ENCODE measurements at regions not wholly inside any gene's neighbourhood (a gene's known extent, or its start where the extent isn't known, plus 50 kb on each side); places are given as distances from the start of the nearest gene placed in this dataset.

DNA sequence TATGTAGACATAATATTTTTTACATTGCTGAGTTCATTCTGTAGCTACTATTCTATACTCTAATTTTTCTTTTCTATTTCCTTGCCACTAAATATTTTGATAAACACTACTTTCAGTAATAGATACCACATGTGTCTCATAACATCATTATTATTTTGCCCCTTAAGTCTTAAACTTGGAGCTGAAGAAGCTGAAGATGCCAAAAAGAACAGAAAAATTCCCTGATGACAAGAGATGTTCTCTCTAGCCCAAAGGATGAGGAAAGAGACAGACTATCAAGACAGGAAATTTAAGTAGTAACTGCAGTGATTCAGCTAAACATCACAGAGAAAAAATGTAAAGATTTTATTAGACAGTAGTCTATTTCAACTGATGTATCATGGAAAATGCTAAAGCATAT, 322.0 kb upstream of the KLHL1 start:
- in situ Hi-C loops (cut with MboI; ENCODE audit: low sequenced_read_pairs): no loop called here

DNA sequence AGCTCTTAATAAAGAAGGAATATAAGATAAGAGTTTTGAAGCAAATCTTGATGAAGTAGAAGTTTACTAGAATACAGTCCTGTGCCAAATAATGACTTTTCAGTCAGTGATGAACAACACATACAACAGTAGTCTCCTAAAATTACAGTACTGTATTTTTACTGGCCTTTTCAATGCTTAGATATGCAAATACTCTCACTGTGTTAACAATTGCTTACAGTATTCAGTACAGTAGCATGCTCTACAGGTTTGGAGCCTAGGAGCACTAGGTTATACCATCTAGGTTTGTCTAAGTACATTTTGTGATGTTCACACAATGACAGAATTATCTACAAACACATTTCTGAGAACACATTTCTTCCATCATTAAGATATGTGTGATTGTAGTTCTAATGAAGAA, 316.7 kb upstream of the KLHL1 start:
- in situ Hi-C loops (cut with MboI; ENCODE audit: low sequenced_read_pairs): no loop called here

DNA sequence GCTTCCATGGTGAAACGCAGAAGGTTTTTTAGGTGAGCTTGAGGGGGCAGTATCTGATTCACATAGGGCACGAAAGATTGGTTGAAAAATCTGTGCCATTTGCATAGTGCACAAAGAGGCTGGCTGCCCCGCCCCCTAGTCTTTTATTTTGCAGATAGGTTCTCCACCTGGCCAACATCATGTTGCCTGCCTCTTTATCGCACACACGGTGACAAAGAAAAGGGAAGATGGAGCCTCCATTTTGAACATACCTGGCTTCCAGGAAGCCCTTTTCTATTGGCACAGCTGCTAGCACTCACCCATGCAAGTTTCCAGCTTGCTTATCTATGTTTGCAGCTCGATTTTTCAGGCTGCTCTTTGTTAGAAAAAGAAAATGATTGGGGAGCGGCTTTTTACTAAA, 316.2 kb upstream of the KLHL1 start:
- in situ Hi-C loops (cut with MboI; ENCODE audit: low sequenced_read_pairs): no loop called here

- in situ Hi-C loops (cut with MboI; ENCODE audit: low sequenced_read_pairs): no loop called here
These were observed 306.9 kb upstream of the KLHL1 start for GRCh38 chr13:70415136-70415535.

- in situ Hi-C loops (cut with MboI; ENCODE audit: low sequenced_read_pairs): no loop called here
These were observed 300.6 kb upstream of the KLHL1 start for GRCh38 chr13:70408865-70409264.

DNA sequence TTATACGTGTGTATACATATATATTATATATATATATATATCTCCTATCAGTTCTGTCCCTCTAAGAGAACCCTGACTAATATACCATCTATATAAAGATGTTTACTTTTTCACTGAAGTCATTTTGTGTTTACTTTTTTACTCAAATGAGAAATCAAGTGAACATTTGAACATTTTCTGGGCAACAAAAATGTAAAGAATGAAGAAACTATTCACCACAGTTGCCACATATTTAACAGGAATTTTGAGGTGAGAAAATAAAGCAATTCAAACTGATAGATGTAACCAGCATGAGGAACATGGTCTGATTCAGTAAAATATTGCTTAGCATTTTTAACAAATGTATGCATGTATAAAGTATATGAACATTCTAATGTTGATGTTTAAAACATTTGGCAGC, 299.2 kb upstream of the KLHL1 start:
- in situ Hi-C loops (cut with MboI; ENCODE audit: low sequenced_read_pairs): no loop called here

GRCh38 chr13:70405266-70405665, 297.0 kb upstream of the KLHL1 start:
- in situ Hi-C loops (cut with MboI; ENCODE audit: low sequenced_read_pairs): no loop called here

GRCh38 chr13:70394031-70394548, 285.8 kb upstream of the KLHL1 start:
- in situ Hi-C loops (cut with MboI; ENCODE audit: low sequenced_read_pairs): no loop called here

DNA sequence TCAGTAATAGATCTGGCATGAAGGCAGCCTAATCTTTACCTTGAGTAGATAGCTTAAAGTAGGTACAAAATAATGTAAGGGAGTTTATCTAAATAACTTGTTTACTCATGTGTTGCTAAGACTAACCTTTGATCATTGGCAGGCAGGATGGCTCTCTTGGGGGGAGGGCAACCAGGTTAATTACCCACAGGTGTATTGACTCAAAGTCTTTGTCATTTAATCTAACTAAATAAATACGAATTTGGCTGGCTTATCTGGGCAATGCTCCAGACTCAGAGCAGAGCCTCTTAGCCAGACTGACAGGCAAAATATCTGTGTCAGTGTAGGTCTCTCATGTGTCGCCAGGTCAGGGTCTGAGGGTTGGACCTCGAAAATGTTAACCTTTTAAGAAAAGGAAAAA, 283.4 kb upstream of the KLHL1 start:
- in situ Hi-C loops (cut with MboI; ENCODE audit: low sequenced_read_pairs): no loop called here

GRCh38 chr13:70390968-70391367, 282.7 kb upstream of the KLHL1 start:
- in situ Hi-C loops (cut with MboI; ENCODE audit: low sequenced_read_pairs): no loop called here

DNA sequence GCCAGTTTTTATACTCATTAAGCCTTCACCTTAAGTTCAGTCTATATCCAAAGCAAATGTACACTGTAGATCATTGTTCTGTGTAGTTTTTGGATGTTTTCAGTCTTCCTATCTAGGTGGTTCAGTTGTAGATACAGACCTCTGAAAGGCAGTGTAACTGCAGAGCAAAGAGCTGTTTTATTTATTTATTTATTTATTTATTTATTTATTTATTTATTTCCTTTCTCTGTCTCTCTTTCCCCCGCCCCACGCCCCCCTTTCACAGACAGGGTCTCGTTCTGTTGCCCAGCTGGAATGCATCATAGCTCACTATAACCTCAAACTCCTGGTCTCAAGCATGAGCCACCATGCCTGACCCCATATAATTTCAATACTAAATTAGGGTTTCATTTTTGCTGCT, 281.8 kb upstream of the KLHL1 start:
- in situ Hi-C loops (cut with MboI; ENCODE audit: low sequenced_read_pairs): no loop called here

GRCh38 chr13:70388935-70389334, 280.7 kb upstream of the KLHL1 start:
- in situ Hi-C loops (cut with MboI; ENCODE audit: low sequenced_read_pairs): no loop called here

DNA sequence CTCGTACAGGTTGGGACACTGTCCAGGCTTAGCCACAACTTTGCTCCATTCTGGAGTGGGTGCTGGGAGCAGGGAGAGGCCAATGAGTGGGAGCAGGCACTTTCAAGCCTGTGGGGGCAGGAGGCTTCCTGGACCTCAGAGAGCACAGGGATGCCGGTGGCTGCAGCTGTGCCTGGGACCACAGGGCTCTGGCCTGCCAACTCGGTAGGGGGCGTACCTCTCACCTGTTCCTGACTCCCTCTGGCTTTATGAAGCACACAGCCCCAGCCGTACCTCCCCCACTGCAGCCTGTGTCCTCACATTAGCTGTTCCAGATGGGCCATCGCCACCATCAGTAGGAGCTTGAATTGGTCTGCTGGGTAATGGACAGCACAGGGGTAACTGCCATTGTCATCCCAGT, 278.7 kb upstream of the KLHL1 start:
- in situ Hi-C loops (cut with MboI; ENCODE audit: low sequenced_read_pairs): no loop called here

DNA sequence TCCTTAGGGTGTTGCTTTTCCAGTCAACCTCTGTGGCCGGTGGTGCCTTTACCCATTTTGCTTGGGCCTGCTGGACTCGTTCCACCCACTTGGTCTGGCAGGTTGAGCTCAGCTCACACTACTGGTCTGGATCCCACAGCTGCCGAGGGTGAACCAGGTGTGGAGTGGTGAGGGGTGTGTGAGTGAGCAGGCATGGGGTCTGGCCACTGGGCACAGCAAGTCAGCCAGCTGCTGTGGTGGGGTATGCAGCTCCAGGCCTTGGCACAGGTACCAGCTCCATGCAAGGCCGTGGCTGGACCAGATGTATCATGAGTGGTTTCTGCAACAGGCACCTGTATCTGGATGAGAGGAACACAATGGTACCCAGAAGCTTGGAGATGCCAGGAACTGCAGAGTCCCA, 277.6 kb upstream of the KLHL1 start:
- in situ Hi-C loops (cut with MboI; ENCODE audit: low sequenced_read_pairs): no loop called here

DNA sequence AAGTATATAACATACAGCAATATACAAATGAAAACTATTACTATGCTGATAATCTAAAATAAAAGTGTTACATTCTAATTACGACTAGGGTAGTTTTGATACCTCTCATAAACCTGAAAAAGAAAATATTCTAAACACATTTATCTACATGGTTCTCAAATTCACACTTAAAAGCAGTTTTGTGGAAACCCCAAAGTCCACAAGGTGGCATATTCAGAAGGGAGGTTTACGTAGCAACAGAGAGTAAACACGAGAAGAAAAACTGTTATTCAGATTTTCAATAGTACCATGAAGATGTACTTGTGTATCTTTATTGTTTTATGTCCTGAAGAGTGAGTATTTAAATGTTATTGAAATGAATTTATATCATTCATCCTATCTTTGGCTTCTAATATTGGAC, 275.9 kb upstream of the KLHL1 start:
- in situ Hi-C loops (cut with MboI; ENCODE audit: low sequenced_read_pairs): no loop called here

GRCh38 chr13:70380809-70381208, 272.6 kb upstream of the KLHL1 start:
- in situ Hi-C loops (cut with MboI; ENCODE audit: low sequenced_read_pairs): no loop called here

DNA sequence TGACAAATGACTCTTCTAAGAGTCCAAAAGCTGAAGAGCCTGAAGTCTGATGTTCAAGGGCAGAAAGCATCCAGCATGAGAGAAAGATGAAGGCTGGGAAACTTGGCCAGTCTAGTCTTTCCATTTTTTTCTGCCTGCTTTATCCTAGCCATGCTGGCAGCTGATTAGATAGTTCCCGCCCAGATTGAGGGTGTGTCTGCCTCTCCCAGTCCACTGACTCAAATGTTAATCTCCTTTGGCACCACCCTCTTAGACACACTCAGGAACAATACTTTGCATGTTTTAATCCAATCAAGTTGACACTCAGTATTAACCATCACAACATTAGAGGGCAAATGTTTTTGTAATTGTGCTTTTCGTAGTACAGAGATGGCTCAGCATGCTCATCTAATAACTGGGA, 267.5 kb upstream of the KLHL1 start:
- in situ Hi-C loops (cut with MboI; ENCODE audit: low sequenced_read_pairs): no loop called here

DNA sequence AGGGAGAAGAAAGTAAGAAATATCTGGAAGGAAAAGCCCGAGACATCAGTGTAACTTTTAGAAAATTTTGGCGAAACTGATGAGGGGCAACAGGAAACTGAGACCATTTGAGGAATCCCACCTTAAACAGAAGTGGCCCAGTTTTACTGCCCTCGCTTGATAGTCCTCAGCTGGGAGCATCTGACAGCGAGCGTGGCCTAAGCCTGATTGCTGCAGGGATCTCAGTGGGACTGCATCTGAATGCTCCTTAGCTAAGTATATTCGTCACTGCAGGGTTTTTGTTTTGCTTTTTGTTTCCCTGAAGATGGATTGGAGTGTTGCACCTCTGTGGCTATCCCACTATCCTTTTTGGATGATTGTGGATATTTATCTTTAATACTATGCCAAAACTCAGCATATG, 262.7 kb upstream of the KLHL1 start:
- in situ Hi-C loops (cut with MboI; ENCODE audit: low sequenced_read_pairs): no loop called here

DNA sequence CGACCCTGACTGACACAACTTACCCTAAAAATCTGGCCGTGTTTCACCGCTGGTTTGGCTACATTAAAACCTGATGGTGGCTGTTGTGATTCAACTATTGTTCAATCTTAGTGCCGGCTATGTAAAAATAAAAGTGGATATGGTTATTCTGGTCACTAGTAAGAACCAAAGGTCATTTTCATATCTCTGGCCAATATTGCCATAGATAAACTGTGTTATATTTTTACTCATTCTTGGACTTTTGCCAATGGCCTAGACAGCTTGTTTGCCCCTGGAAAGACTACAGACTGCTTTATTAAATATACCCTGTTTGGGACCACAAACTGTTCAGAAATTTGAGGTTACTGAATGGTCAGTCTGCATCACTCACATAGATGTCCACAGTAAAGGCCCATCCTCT, 258.5 kb upstream of the KLHL1 start:
- in situ Hi-C loops (cut with MboI; ENCODE audit: low sequenced_read_pairs): no loop called here

DNA sequence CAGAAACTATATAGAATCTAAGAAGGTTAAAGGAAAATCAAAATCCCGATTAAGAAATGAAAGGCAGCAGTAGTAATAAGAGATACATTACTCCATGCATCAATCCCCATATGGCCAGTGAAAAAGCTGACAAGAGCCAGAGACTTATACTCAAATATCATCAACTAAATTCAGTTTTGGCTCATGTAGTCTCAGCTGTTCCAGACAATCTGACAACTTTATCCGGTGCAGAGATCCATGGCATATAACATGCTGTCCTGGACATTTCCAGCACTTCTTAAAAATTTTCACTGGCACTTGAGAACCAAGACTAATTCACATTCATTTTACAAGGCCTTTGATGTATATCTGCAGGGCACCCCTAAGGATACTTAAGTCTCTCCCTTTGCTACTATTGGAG, 255.7 kb upstream of the KLHL1 start:
- in situ Hi-C loops (cut with MboI; ENCODE audit: low sequenced_read_pairs): no loop called here

DNA sequence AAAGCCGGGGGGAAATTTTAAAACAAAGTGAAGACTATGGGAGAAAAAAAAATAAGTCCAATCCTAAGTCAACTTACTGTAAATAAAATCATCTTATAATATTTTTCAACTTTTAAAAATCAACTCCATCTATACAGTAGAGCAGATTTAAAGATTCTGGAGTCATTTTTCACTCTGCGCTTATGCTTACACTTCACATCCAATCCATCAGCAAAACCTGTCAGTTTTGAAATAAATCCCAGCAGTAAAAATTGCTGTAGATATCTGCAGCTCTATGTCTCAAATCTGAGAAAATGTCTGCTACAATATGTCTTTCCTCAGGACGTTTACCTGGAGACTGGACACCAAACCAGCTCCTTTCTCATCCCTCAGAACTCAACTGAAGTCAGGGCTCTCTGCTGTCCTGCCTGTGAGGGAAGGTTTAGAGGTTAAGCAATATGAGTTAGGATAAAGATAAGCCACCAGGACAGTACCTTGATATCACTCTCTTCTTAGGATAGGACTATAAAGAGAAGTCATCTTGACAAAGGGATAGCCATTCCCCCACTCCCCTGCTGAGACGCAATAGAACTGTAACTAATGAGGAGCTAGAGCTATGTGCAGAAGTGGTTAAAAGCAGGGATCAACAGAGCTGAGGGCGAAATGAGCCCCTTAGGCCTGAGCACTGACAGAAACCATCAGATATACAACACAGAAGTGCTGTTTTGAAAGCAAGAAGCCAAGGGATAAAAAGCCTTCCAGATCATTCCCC, 254.7 kb upstream of the KLHL1 start:
- in situ Hi-C loops (cut with MboI; ENCODE audit: low sequenced_read_pairs): no loop called here

- in situ Hi-C loops (cut with MboI; ENCODE audit: low sequenced_read_pairs): no loop called here
These were observed 248.8 kb upstream of the KLHL1 start for GRCh38 chr13:70357031-70357430.

- in situ Hi-C loops (cut with MboI; ENCODE audit: low sequenced_read_pairs): no loop called here
These were observed 244.8 kb upstream of the KLHL1 start for GRCh38 chr13:70353096-70353495.
